H1 (cell line): ENCODE measurements at regions not wholly inside any gene's neighbourhood (a gene's known extent, or its start where the extent isn't known, plus 50 kb on each side); places are given as distances from the start of the nearest gene placed in this dataset.
A peak's percentile ranks its signal among the peaks of the same experiment; 100 is the strongest.

Experiments used
- CTCF ChIA-PET: fragments of 300-600 bp; sonication (Branson Sonifier 250); formaldehyde crosslinking; loops from one replicate; lab custom pipeline; 2021; ENCODE audit not compliant: partially characterized antibody; lab: Charles Lee
- POLR2A ChIA-PET: fragments of 300-600 bp; sonication (Branson Sonifier 250); formaldehyde crosslinking; loops from one replicate; lab custom pipeline; 2021; ENCODE audit warnings: inconsistent platforms; ENCODE audit not compliant: partially characterized antibody; lab: Charles Lee
- DNase-seq, 2 experiments: peaks; one replicate each; pipeline versions ENCODE4 v3.0.0 to v3.0.0-alpha.2; 2010 to 2022; ENCODE audit warnings: low spot score in 2 of 2, low read depth in 1 of 2, mixed read lengths in 1 of 2
- FAIRE-seq: peaks from 2 replicates; lab custom pipeline; 2011; peaks lifted over from hg19 to GRCh38; lab: Jason Lieb, UNC
- H2AFZ ChIP-seq: 2 replicates; pipeline ENCODE4 v1.8.1; 2012; ENCODE audit warnings: low read length, inconsistent platforms
- H2AK5ac ChIP-seq: 2 replicates; pipeline ENCODE4 v1.6.1; 2013; ENCODE audit warnings: low read depth, low read length
- H2BK120ac ChIP-seq: replicated peaks from 2 replicates; pipeline ENCODE3; 2013; ENCODE audit warnings: low read depth, low read length, inconsistent platforms
- H2BK12ac ChIP-seq: 2 replicates; pipeline ENCODE4 v1.6.1; 2013; ENCODE audit warnings: low read depth, low read length
- H2BK15ac ChIP-seq: 2 replicates; pipeline ENCODE4 v1.6.1; 2013; ENCODE audit warnings: low read length
- H2BK20ac ChIP-seq: 2 replicates; pipeline ENCODE4 v1.6.1; 2013; ENCODE audit warnings: low read length
- H2BK5ac ChIP-seq: 2 replicates; pipeline ENCODE4 v1.6.1; 2013; ENCODE audit warnings: low read depth, low read length
- H3K14ac ChIP-seq: 2 replicates; pipeline ENCODE4 v1.6.1; 2013; ENCODE audit warnings: inconsistent platforms; ENCODE audit not compliant: insufficient read length
- H3K18ac ChIP-seq: 2 replicates; pipeline ENCODE4 v1.6.1; 2013; ENCODE audit warnings: low read length; ENCODE audit errors: extremely low read depth
- H3K23ac ChIP-seq: 2 replicates; pipeline ENCODE4 v1.6.1; 2013; ENCODE audit warnings: inconsistent platforms; ENCODE audit not compliant: insufficient read length
- H3K23me2 ChIP-seq: 2 replicates; pipeline ENCODE4 v1.6.1; 2013; ENCODE audit warnings: low read depth, low read length
- H3K27ac ChIP-seq: 2 replicates; pipeline ENCODE4 v1.6.1; 2011; ENCODE audit warnings: low read depth, low read length, inconsistent platforms
- H3K27me3 ChIP-seq, 4 experiments: replicated peaks in 1 of 4; 1 replicate in 1 of 4; 2 replicates in 3 of 4; pipeline versions ENCODE4 v1.6.1 to v1.8.1; 2011 to 2013; ENCODE audit warnings: low read length in 3 of 4, mild to moderate bottlenecking in 3 of 4, inconsistent platforms in 2 of 4, mixed read lengths in 2 of 4, moderate library complexity in 1 of 4; ENCODE audit not compliant: control insufficient read depth in 3 of 4, insufficient read depth in 3 of 4; ENCODE audit errors: extremely low read depth in 1 of 4
- H3K36me3 ChIP-seq, 4 experiments: 2 replicates each; pipeline versions ENCODE4 v1.6.1 to v1.8.1; 2011 to 2013; ENCODE audit warnings: mild to moderate bottlenecking in 4 of 4, low read length in 3 of 4, moderate library complexity in 2 of 4, control low read depth in 1 of 4, inconsistent platforms in 1 of 4; ENCODE audit not compliant: insufficient read depth in 4 of 4, control insufficient read depth in 2 of 4
- H3K4ac ChIP-seq: replicated peaks from 2 replicates; pipeline ENCODE3; 2013; ENCODE audit warnings: low read length, low read depth, mixed read lengths, inconsistent platforms; ENCODE audit not compliant: insufficient read length
- H3K4me1 ChIP-seq, 4 experiments: replicated peaks in 1 of 4; 1 replicate in 1 of 4; 2 replicates in 3 of 4; pipeline versions ENCODE4 v1.6.1 to v1.8.1; 2011 to 2013; ENCODE audit warnings: low read length in 3 of 4, inconsistent platforms in 2 of 4, mixed read lengths in 1 of 4; ENCODE audit not compliant: insufficient read depth in 4 of 4, control insufficient read depth in 3 of 4
- H3K4me2 ChIP-seq, 2 experiments: 2 replicates each; pipeline versions ENCODE4 v1.6.1 to v1.8.1; 2011 to 2013; ENCODE audit warnings: low read depth in 2 of 2, low read length in 2 of 2, control low read depth in 1 of 2, inconsistent platforms in 1 of 2, mild to moderate bottlenecking in 1 of 2; ENCODE audit not compliant: insufficient read depth in 1 of 2
- H3K4me3 ChIP-seq, 4 experiments: fragments of 200-600, 300-600 bp in 1 of 4; sonication (generic), shearing (Covaris generic), sonication (Bioruptor Twin) in 1 of 4; 2 replicates each; pipeline versions ENCODE4 v1.5.1 to v1.8.1; 2011 to 2016; ENCODE audit warnings: low read length in 4 of 4, low read depth in 3 of 4, control low read depth in 2 of 4, inconsistent platforms in 2 of 4, mild to moderate bottlenecking in 2 of 4, mixed read lengths in 1 of 4, moderate library complexity in 1 of 4; ENCODE audit not compliant: insufficient read depth in 2 of 4; ENCODE audit errors: extremely low read depth in 1 of 4
- H3K56ac ChIP-seq: replicated peaks from 2 replicates; pipeline ENCODE3; 2013; ENCODE audit warnings: low read depth, mild to moderate bottlenecking, mixed read lengths, low read length, inconsistent platforms; ENCODE audit not compliant: insufficient read length
- H3K79me1 ChIP-seq: 2 replicates; pipeline ENCODE4 v1.6.1; 2013; ENCODE audit warnings: low read depth, low read length, control low read depth
- H3K79me2 ChIP-seq, 2 experiments: 2 replicates each; pipeline versions ENCODE4 v1.6.1 to v1.8.1; 2012 to 2013; ENCODE audit warnings: low read length in 2 of 2, mild to moderate bottlenecking in 2 of 2, inconsistent platforms in 1 of 2; ENCODE audit not compliant: insufficient read depth in 2 of 2, control insufficient read depth in 1 of 2
- H3K9ac ChIP-seq, 4 experiments: replicated peaks in 1 of 4; 1 replicate in 1 of 4; 2 replicates in 3 of 4; pipeline versions ENCODE4 v1.6.1 to v1.8.1; 2011 to 2013; ENCODE audit warnings: low read depth in 3 of 4, low read length in 3 of 4, control low read depth in 2 of 4, mild to moderate bottlenecking in 2 of 4, moderate library complexity in 2 of 4, inconsistent platforms in 1 of 4; ENCODE audit errors: extremely low read depth in 1 of 4
- H3K9me3 ChIP-seq, 2 experiments: 2 replicates each; pipeline versions ENCODE4 v1.6.1 to v1.8.1; 2012 to 2013; ENCODE audit warnings: mild to moderate bottlenecking in 2 of 2, moderate library complexity in 2 of 2, control low read depth in 1 of 2, inconsistent platforms in 1 of 2, low read depth in 1 of 2, low read length in 1 of 2, mixed read lengths in 1 of 2; ENCODE audit not compliant: insufficient read depth in 2 of 2
- H4K20me1 ChIP-seq, 2 experiments: replicated peaks in 1 of 2; 2 replicates each; pipeline versions ENCODE3 to v1.8.1; 2011 to 2013; ENCODE audit warnings: inconsistent platforms in 2 of 2, low read length in 2 of 2, mild to moderate bottlenecking in 1 of 2; ENCODE audit not compliant: insufficient read depth in 2 of 2, control insufficient read depth in 1 of 2
- H4K5ac ChIP-seq: 2 replicates; pipeline ENCODE4 v1.6.1; 2013; ENCODE audit warnings: low read length, low read depth, mixed read lengths, inconsistent platforms; ENCODE audit not compliant: insufficient read length
- H4K8ac ChIP-seq: 2 replicates; pipeline ENCODE4 v1.8.0; 2013; ENCODE audit warnings: mild to moderate bottlenecking, moderate library complexity, low read length, inconsistent platforms; ENCODE audit not compliant: insufficient read depth; ENCODE audit errors: extremely low read depth
- H4K91ac ChIP-seq: replicated peaks from 2 replicates; pipeline ENCODE3; 2013; ENCODE audit warnings: low read length, mixed read lengths, inconsistent platforms; ENCODE audit not compliant: insufficient read length
- JUN ChIP-seq: IDR thresholded peaks from 2 replicates; pipeline ENCODE4 v1.6.1; 2011; ENCODE audit warnings: low read depth, mild to moderate bottlenecking, improper control_type of control experiment, low read length
- KDM1A ChIP-seq: fragments of 200-600, 300-600 bp; sonication (generic); IDR thresholded peaks from 2 replicates; pipeline ENCODE4 v1.7.1; 2016; ENCODE audit warnings: mild to moderate bottlenecking, low read length, borderline replicate concordance
- RFX5 ChIP-seq: IDR thresholded peaks from 2 replicates; pipeline ENCODE4 v1.6.1; 2011; ENCODE audit warnings: low read depth, low read length, improper control_type of control experiment, borderline replicate concordance
- WGBS, 2 experiments: shearing (Covaris generic) in 1 of 2; methylation state at CpG; one replicate each; pipeline versions ENCODE4 v1.1.6 to v1.1.7; 2013 to 2015; ENCODE audit warnings: low lambda C conversion rate in 2 of 2, mixed read lengths in 2 of 2, inconsistent platforms in 1 of 2, low coverage in 1 of 2, missing lambda C conversion rate in 1 of 2; ENCODE audit not compliant: insufficient replicate concordance in 2 of 2, insufficient coverage in 1 of 2, insufficient read length in 1 of 2; ENCODE audit errors: extremely low coverage in 1 of 2, missing lambda C conversion rate in 1 of 2; 5-methylcytosine and 5-hydroxymethylcytosine counted together

GRCh38 chr20:53714524-53714923 is 120.9 kb upstream of the ZNF217 start:
- POLR2A ChIA-PET: interaction anchor here (1.1 to 1.2 kb wide), 3 partner anchors 20 to 72 kb away, joined by 3 to 4 read pairs (median 3); no protein-coding TSS in a partner anchor

More at GRCh38 chr20:53714524-53714923, 120.9 kb upstream of the ZNF217 start:
- 94% methylated on average over 4 of the region's 4 CpGs; no CpG with 5 or more reads in 1 of the 2 experiments for WGBS, 2 experiments
- no peak overlapping the region for H3K56ac ChIP-seq
- DNase-seq: no peak
- H3K36me3 ChIP-seq: no peaks in the 10 kb centered on the region
- TF ChIP-seq JUN: no peak
- TF ChIP-seq KDM1A: peak; percentile 74; the same call in 1 of the 2 replicates
- TF ChIP-seq RFX5: no peak
- TF ChIP-seq, all 59 proteins: peak for 1
- H2BK120ac ChIP-seq: peak overlapping the region; percentile 70
- no peak overlapping the region for H4K5ac ChIP-seq
- no peak overlapping the region; a peak in 1 of 7 replicates for H3K9ac ChIP-seq
- peak overlapping the region; percentile 96 for H2AK5ac ChIP-seq
- CTCF ChIA-PET: interaction anchor here (0.7 to 2.0 kb wide), 5 partner anchors 8 to 442 kb away, joined by 3 to 6 read pairs (median 3); no protein-coding TSS in a partner anchor
- H3K79me1 ChIP-seq: no peaks in the 10 kb centered on the region
- peak overlapping the region; percentile 93; the same call in 1 of the 2 replicates for H2BK20ac ChIP-seq
- H3K23me2 ChIP-seq: no peaks in the 10 kb centered on the region
- H4K91ac ChIP-seq: peak overlapping the region; percentile 71
- H3K27me3 ChIP-seq: no peaks in the 10 kb centered on the region; a peak in 1 of 7 replicates
- H3K4me3 ChIP-seq: no peak overlapping the region
- no peak overlapping the region for H3K23ac ChIP-seq
- no peak overlapping the region for H2AFZ ChIP-seq
- peaks cover 9 to 19% (median 16%) of the 10 kb centered on the region in 4 experiments for H3K4me1 ChIP-seq
- H3K9me3 ChIP-seq: no peaks in the 10 kb centered on the region
- no peak overlapping the region; the same call in 1 of the 2 replicates for H4K8ac ChIP-seq
- no peaks in the 10 kb centered on the region for H3K79me2 ChIP-seq
- no peak overlapping the region for H3K4ac ChIP-seq
- H3K27ac ChIP-seq: no peak overlapping the region
- no peak overlapping the region for H2BK5ac ChIP-seq
- no peak overlapping the region for H3K14ac ChIP-seq
- 0 out of 2 replicates have a peak overlapping the region, but pooled peaks have one; percentile 99 for H2BK12ac ChIP-seq
- no peak overlapping the region for H3K4me2 ChIP-seq
- H4K20me1 ChIP-seq: no peaks in the 10 kb centered on the region
- peak overlapping the region; percentile 88; the same call in 1 of the 2 replicates for H2BK15ac ChIP-seq
- no peak for FAIRE-seq
- no peak overlapping the region; the same call in 1 of the 2 replicates for H3K18ac ChIP-seq
